IMR-90 (cell line): ENCODE measurements at regions not wholly inside any gene's neighbourhood (a gene's known extent, or its start where the extent isn't known, plus 50 kb on each side); places are given as distances from the start of the nearest gene placed in this dataset.

Experiments used
- ATAC-seq: fragments of 200-7000 bp; cut with Tn5 transposase; 2 replicates; pipeline ENCODE4 v1.9.1; 2020; ENCODE audit warnings: low read depth, mild to moderate bottlenecking, moderate library complexity
- BruUV-seq: library from RNA; stranded (reverse); fragments of 400-500 nt; replicated peaks from 2 replicates; lab custom pipeline; 2021; lab: Mats Ljungman, UMichigan
- CTCF ChIA-PET: fragments of 300-600 bp; formaldehyde crosslinking; extraction: SDS; loops from one replicate; lab custom pipeline; 2021; ENCODE audit warnings: antibody characterized with exemption; lab: Yijun Ruan, JAX
- POLR2A ChIA-PET: fragments of 300-600 bp; sonication (Branson Sonifier 250); formaldehyde crosslinking; loops from one replicate; lab custom pipeline; 2022; ENCODE audit warnings: antibody characterized with exemption; ENCODE audit not compliant: unreplicated experiment; lab: Charles Lee
- DNase-seq: peaks from one replicate; pipeline ENCODE4 v3.0.0; 2013
- H2AFZ ChIP-seq: replicated peaks from 2 replicates; pipeline ENCODE3; 2013; ENCODE audit warnings: low read length, mild to moderate bottlenecking; ENCODE audit not compliant: poor library complexity
- H2AK5ac ChIP-seq: 2 replicates; pipeline ENCODE4 v1.6.1; 2013; ENCODE audit warnings: low read depth, low read length, inconsistent platforms
- H2AK9ac ChIP-seq: replicated peaks from 2 replicates; pipeline ENCODE3; 2013; ENCODE audit warnings: mild to moderate bottlenecking, low read depth, low read length, moderate library complexity; ENCODE audit not compliant: poor library complexity
- H2BK120ac ChIP-seq: 2 replicates; pipeline ENCODE4 v1.6.1; 2013; ENCODE audit warnings: low read depth, low read length, inconsistent platforms
- H2BK15ac ChIP-seq: 3 replicates; pipeline ENCODE4 v1.6.1; 2013; ENCODE audit warnings: low read depth, low read length, inconsistent platforms
- H2BK20ac ChIP-seq: 2 replicates; pipeline ENCODE4 v1.6.1; 2013; ENCODE audit warnings: low read depth, mild to moderate bottlenecking, inconsistent platforms, low read length, moderate library complexity
- H2BK5ac ChIP-seq: 2 replicates; pipeline ENCODE4 v1.6.1; 2013; ENCODE audit warnings: mild to moderate bottlenecking, low read depth, low read length, inconsistent platforms; ENCODE audit not compliant: poor library complexity, severe bottlenecking
- H3K14ac ChIP-seq: replicated peaks from 2 replicates; pipeline ENCODE4 v1.6.1; 2013; ENCODE audit warnings: low read depth, low read length, inconsistent platforms
- H3K18ac ChIP-seq: 2 replicates; pipeline ENCODE4 v1.6.1; 2013; ENCODE audit warnings: low read depth, low read length, control low read depth
- H3K23ac ChIP-seq: 2 replicates; pipeline ENCODE4 v1.6.1; 2013; ENCODE audit warnings: low read depth, low read length, inconsistent platforms
- H3K27ac ChIP-seq: 2 replicates; pipeline ENCODE4 v1.5.1; 2013; ENCODE audit warnings: mild to moderate bottlenecking, control low read depth, low read length; ENCODE audit not compliant: insufficient read depth
- H3K27me3 ChIP-seq: 2 replicates; pipeline ENCODE4 v1.6.1; 2013; ENCODE audit warnings: low read length; ENCODE audit not compliant: control insufficient read depth, insufficient read depth
- H3K36me3 ChIP-seq: 2 replicates; pipeline ENCODE4 v1.6.1; 2013; ENCODE audit warnings: low read length, mixed read lengths; ENCODE audit not compliant: control insufficient read depth, insufficient read depth
- H3K4ac ChIP-seq: 2 replicates; pipeline ENCODE4 v1.6.1; 2013; ENCODE audit warnings: low read depth, low read length, inconsistent platforms
- H3K4me1 ChIP-seq: 2 replicates; pipeline ENCODE4 v1.6.1; 2013; ENCODE audit warnings: low read length, mixed read lengths; ENCODE audit not compliant: control insufficient read depth, insufficient read depth
- H3K4me2 ChIP-seq: 2 replicates; pipeline ENCODE4 v1.6.1; 2013; ENCODE audit warnings: low read depth, mild to moderate bottlenecking, control low read depth, low read length, moderate library complexity
- H3K4me3 ChIP-seq: 2 replicates; pipeline ENCODE4 v1.5.1; 2013; ENCODE audit warnings: low read depth, mild to moderate bottlenecking, control low read depth, low read length, moderate library complexity; ENCODE audit not compliant: insufficient read depth
- H3K56ac ChIP-seq: 2 replicates; pipeline ENCODE4 v1.6.1; 2013; ENCODE audit warnings: low read length, inconsistent platforms; ENCODE audit not compliant: insufficient read depth; ENCODE audit errors: extremely low read depth
- H3K79me1 ChIP-seq, 2 experiments: 2 replicates each; pipeline ENCODE4 v1.6.1; 2013; ENCODE audit warnings: low read length in 2 of 2, inconsistent platforms in 1 of 2, low read depth in 1 of 2
- H3K9ac ChIP-seq: 2 replicates; pipeline ENCODE4 v1.6.1; 2013; ENCODE audit warnings: low read depth, low read length, control low read depth
- H3K9me1 ChIP-seq: 2 replicates; pipeline ENCODE4 v1.6.1; 2013; ENCODE audit warnings: low read length, inconsistent platforms; ENCODE audit not compliant: insufficient read depth
- H3K9me3 ChIP-seq: 2 replicates; pipeline ENCODE4 v1.6.1; 2013; ENCODE audit warnings: low read length; ENCODE audit not compliant: control insufficient read depth, insufficient read depth
- H4K20me1 ChIP-seq: 2 replicates; pipeline ENCODE4 v1.6.1; 2013; ENCODE audit warnings: low read length, inconsistent platforms; ENCODE audit not compliant: insufficient read depth
- H4K5ac ChIP-seq: 2 replicates; pipeline ENCODE4 v1.6.1; 2013; ENCODE audit warnings: mild to moderate bottlenecking, low read depth, low read length, control low read depth
- H4K8ac ChIP-seq, 2 experiments: 2 replicates each; pipeline ENCODE4 v1.6.1; 2013; ENCODE audit warnings: low read depth in 2 of 2, low read length in 2 of 2, control low read depth in 1 of 2, inconsistent platforms in 1 of 2
- H4K91ac ChIP-seq: 2 replicates; pipeline ENCODE4 v1.6.1; 2013; ENCODE audit warnings: low read depth, low read length, inconsistent platforms; ENCODE audit not compliant: insufficient read depth
- RAD21 ChIP-seq: IDR thresholded peaks from 2 replicates; pipeline ENCODE4 v1.6.1; 2012; ENCODE audit warnings: low read length, improper control_type of control experiment
- WGBS, 2 experiments: methylation state at CpG; one replicate each; pipeline versions ENCODE4 v1.1.5 to v1.1.7; 2013; ENCODE audit warnings: missing lambda C conversion rate in 2 of 2; ENCODE audit not compliant: insufficient read length in 1 of 2; ENCODE audit errors: extremely low coverage in 2 of 2; 5-methylcytosine and 5-hydroxymethylcytosine counted together
- dilution Hi-C: fragments of 300-500 bp; cut with HindIII; formaldehyde crosslinking; loops from one replicate; pipeline ENCODE4 v1.14.3; 2018; ENCODE audit warnings: low sequenced_read_pairs; ENCODE audit not compliant: unreplicated experiment
- in situ Hi-C: fragments of 300-500 bp; cut with MboI; formaldehyde crosslinking; loops from 3 replicates; pipeline ENCODE4 v1.14.3; 2019; ENCODE audit warnings: low sequenced_read_pairs, inconsistent platforms, mixed read lengths
- intact Hi-C: fragments of 100-400 bp; cut with micrococcal nuclease; formaldehyde crosslinking; loops from 2 replicates; pipeline ENCODE4 v1.10.0; 2022

DNA sequence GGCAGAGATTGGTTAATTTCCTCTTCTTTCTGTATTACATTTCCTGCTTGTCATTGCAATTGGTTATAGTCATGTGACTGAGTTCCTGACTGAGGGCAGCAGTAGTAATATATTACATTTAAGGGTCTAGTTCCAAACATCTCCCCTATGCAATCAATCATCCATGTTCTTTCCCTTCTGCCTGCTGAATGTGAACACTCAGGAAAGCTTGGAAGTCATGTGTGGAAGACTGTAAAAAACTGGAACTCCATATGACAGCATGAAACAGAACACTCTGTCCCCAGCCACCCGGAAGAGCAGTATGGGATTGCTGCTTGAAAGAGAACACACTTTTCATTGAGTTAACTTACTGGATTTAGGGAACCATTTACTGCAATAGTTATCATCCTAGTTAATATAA lies 459.7 kb upstream of the SEMA3A start:
- dilution Hi-C loops, result no loop called here
- H3K56ac ChIP-seq, result no peak overlapping the region
- no peak overlapping the region for H4K91ac ChIP-seq
- H2AK5ac ChIP-seq, result no peak overlapping the region
- BruUV-seq, result no TSS peak
- no peak overlapping the region for H3K14ac ChIP-seq
- H4K8ac ChIP-seq, result no peak overlapping the region
- ChIA-PET CTCF (no interaction called here), POLR2A (no interaction called here)
- H3K18ac ChIP-seq, result no peak overlapping the region
- H2BK5ac ChIP-seq, result no peak overlapping the region
- H2BK120ac ChIP-seq, result no peak overlapping the region
- no CpG with 5 or more reads among the region's 1 CpG for WGBS, 2 experiments
- DNase-seq (no peak), ATAC-seq (no peak)
- TF ChIP-seq RAD21, result no peak
- H4K20me1 ChIP-seq, result no peaks in the 10 kb centered on the region
- H4K5ac ChIP-seq, result no peak overlapping the region
- H3K9me1 ChIP-seq, result no peaks in the 10 kb centered on the region
- no peak overlapping the region for H3K4me3 ChIP-seq
- no peak overlapping the region for H2BK20ac ChIP-seq
- H2BK15ac ChIP-seq, result no peak overlapping the region
- H3K4me2 ChIP-seq, result no peak overlapping the region
- H3K4me1 ChIP-seq, result peaks cover 2% of the 10 kb centered on the region; the same call in 1 of the 2 replicates
- H3K79me1 ChIP-seq, result no peaks in the 10 kb centered on the region
- no peak overlapping the region for H3K27ac ChIP-seq
- no peaks in the 10 kb centered on the region for H3K27me3 ChIP-seq
- in situ Hi-C loops, result no loop called here
- no peaks in the 10 kb centered on the region for H3K9me3 ChIP-seq
- no peak overlapping the region for H3K9ac ChIP-seq
- no peak overlapping the region for H3K23ac ChIP-seq
- no peak overlapping the region for H2AFZ ChIP-seq
- intact Hi-C loops, result loop anchor here (5.0 kb wide), 1 partner anchor 33 kb away; no protein-coding TSS in a partner anchor
- H2AK9ac ChIP-seq, result no peak overlapping the region
- H3K4ac ChIP-seq, result no peak overlapping the region
- no peaks in the 10 kb centered on the region for H3K36me3 ChIP-seq
